OCI-M2 (cell line): ENCODE measurements at regions not wholly inside any gene's neighbourhood (a gene's known extent, or its start where the extent isn't known, plus 50 kb on each side); places are given as distances from the start of the nearest gene placed in this dataset.
"Not testable (repeated sequence)": the region's sequence is repeated elsewhere in the genome, so short reads cannot be mapped to it uniquely, and the experiment has no call there.

Experiments
- DNase-seq: peaks from one replicate; lab custom pipeline; 2025; ENCODE audit not compliant: unreplicated experiment; lab: John Stamatoyannopoulos, UW

- DNase-seq, result no peak
Measured at GRCh38 chr13:107827840-107828549, 387.3 kb downstream of the LIG4 start.

DNA sequence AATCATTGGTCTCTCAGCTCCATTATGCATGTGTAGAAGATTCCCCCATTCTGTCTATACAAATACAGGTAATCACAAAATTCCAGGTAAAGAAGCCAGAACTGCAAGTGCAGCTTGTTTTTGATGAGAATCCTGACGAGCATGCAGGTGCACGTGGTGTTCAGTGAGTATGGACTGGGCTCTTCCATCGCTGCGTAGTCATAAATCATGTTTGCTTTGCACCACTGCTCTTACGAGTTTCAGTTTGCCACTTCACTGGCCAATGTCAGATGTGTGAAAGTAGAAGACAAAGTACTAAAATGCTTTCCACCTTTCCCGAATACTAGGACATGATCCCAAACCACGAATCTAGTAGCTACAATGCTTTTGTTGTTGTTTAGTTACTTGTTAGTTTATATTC is 390.7 kb downstream of the LIG4 start:
- no peak for DNase-seq

DNA sequence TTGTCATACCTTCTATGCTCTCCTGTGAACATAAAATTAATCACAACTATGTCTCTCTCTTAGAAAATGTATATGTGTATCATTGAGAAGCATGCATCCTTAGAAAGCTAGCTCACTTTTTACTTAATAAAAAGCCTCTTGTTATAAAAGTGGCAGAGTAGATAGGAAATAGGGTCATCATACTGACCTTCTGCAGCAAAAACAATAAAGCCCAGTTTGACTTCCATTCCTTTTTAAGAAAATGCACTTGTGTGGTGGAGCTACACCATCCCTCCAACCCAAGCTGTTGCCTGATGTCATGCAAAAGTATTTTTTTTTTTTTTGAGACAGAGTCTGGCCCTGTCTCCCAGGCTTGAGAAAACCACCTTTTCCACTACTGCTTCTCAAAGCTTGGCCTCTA is 393.3 kb downstream of the LIG4 start:
- DNase-seq, result no peak

DNA sequence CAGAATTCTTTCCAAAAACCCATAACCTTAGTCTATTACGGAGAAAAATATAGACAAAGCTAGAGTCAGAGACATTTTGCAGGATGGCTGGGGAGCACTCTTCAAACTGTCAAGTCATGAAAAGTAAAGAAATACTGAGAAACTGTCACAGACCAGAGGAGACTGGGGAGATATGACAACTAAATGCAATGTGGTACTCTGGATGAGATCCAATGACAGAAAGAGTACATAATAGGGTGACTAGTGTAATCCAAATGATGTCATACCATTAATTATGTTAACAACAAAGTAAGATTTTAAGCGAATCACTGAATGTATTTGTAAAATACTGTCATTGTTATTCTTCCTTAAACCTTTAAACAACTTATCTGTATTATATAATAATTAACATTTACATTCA is 393.8 kb downstream of the LIG4 start:
- no peak for DNase-seq

DNA sequence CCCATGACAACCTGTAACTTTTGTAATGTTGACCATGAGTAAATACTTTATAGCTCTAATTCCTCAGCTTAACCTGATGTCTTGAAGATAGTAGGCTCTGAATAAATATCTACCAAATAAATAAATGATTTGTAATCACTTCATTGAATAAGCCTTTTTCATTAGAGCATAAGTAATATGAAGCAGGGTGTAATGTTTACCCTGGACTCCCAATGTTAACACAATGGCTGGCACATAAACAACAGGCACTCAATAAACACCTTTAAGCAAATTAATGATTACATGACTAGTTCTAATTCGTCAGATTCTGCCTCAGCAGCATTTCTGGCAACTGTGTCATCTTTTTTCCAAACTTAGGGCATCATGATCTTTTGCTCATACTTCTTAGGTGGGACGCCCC is 396.3 kb downstream of the LIG4 start:
- no peak for DNase-seq

DNA sequence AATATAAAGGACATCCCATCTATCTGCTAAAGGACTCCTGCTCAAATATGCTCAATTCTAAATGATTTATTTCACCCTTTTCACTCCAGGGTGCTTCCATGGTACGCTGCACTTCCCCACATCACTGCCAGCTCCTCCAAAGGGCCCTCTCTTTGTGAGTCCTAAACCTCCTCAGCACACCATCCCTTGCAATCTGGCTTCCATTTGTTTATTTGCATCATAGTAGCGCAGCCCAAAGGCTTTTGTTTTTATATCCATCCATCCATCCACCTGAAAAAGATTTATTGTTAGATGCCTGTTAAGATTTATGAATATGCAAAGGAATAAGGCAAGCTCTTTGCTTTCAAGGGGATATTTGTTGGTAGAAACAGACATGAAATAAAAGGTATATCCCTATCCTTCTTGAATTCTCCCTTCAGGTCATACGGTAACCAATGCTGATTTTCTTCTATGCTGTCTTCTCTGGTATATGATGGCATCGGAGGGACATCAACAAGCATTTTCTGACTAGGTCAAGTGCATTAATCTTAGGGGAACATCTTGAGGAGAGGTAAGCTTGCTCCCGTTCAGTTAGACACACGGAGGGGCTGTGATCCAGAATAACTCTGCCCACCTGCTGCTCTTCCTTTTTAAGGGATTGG is 397.6 kb downstream of the LIG4 start:
- no peak for DNase-seq

GRCh38 chr13:107812014-107812412 is 403.3 kb downstream of the LIG4 start:
- no peak for DNase-seq

DNA sequence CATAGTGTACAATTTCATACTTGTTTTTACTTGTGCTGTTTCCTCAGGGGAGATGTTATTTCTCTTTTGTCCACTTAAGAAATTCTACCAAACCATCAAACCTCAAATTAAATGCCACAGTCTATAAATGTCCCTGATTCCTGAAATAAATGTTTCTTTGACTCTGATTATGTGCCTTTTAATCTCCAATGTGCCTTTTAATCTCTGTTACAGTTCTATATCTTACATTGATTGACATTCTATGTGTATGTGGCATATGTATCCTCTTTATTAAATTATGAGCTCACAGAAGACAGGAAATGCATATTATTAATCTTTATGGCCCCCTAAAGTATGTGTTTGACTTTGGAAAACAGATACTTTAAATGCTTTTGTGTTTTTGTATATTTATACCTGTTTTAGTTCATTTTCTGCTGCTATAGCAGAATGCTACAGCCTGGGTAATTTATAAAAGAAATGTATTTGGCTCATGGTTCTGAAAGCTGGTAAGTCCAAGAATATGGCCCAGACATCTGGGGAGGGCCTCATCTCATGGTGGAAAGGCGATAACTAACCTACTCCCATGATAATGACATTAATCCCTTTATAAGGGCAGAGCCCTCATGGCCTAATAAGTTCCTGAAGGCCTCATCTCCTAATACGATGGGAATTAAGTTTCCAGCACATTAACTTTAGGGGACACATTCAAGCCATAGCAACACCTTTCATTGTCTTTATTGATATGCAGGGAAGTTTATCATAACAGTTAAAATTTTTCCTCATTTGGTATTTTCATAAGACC is 403.9 kb downstream of the LIG4 start:
- no peak for DNase-seq

DNA sequence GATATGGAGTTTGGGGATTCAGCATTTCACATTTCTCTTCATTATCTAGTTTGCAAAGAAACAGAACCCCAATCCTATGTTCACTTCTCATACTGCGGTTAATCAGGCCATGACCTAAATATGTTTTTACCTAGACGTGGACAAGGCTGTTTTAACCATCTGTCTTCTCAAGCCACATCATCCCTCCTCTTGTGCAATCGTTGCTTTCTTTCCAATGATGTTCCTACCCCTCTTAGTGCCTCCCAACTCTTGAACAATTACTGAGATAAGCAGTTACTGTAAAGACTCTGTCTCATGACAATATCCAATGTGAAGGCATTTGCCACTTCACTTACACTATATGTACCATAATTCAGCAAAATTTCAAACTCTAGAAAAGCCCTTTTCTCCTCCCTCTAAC is 406.2 kb downstream of the LIG4 start:
- DNase-seq, result no peak

DNA sequence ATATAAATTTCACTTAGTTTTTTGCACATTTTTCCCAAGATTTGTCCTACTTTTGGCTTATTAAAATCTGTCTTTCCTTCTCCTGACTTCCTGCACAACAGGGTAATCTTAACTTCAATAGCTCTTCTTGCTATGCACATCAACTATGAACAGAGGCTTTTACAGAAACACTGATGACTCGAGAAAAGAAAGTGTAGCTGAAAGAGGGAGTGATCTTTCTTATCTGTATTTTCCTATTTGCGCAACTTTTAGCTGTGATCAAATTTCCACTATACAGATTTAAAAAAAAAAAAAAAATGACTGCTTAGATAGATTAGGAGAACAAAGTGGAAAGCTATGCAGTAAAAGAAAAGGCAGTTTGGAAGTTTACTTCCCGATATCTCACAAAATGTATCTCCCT is 406.9 kb downstream of the LIG4 start:
- DNase-seq, result no peak

GRCh38 chr13:107807306-107808073 is 407.8 kb downstream of the LIG4 start:
- no peak for DNase-seq

DNA sequence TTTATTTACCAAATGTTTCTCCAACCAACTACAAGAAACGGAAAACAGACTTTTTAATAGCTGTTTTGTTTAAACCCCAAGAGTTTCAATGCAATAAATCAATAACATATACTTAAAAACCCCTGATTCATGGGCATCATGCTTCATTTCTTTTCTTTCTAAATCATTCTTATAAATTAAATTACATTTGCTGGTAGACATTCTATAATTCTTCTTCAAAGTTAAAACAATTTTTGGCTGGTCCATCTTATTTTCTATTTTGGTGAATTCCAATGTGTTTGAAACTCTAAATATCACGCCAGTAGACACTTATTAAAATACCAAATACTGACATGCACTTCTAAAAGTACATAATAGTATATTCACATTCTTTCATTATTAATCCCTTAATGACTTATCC is 408.6 kb downstream of the LIG4 start:
- DNase-seq, result no peak

DNA sequence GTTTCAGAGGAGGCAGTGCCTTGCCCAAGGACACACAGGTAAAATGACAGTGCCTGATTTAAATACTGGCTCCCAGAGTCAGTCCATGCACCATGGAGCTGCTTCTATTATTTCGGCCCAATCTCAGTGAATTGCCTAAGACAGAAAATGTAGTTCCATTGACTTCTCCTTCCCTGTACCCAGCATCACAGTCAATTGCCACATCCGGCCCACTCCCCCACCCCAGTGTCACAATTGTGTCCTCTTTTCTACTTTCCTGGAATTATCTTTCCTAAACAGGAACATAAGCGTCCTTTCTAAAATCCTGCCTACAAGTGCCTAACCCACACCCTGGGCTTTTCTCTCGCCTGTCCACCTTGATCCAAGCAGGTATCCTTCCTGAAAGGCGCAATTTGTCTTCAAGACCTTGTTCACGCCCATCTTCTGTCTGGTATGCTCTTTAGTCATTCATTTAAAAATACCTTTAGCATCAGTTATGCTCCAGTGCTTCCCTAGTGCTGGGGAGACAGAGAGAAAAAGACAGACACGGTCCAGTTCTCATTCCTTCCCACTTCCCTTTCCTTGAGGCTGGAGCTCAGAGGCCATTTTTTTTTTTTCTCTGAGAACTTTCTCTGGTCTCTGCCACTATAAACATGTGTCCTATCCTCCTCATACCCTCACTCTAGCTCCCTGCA is 411.4 kb downstream of the LIG4 start:
- DNase-seq, result no peak

DNA sequence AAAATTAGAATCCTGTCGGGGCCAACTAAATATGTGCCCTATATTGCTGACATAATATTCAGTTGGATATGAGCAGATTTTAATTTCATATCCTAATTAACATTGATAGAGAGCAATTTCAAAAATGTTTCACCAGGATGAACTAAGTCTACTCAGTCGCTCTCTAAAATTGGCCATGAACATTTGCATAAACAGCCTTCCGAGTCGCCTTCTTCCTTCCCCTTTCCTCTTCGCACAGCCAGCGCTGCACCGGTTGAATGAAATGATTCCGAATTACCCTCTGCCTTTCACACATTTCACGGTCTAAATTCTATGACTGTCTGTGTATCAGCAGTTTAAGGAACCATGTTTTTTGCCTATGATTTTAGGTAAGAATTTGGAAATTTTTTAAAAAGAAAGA is 413.7 kb downstream of the LIG4 start:
- DNase-seq, result no peak

- no peak for DNase-seq
Measured at GRCh38 chr13:107799001-107799400, 416.3 kb downstream of the LIG4 start.

- DNase-seq, result no peak
Measured at GRCh38 chr13:107790397-107790796, 424.9 kb downstream of the LIG4 start.

DNA sequence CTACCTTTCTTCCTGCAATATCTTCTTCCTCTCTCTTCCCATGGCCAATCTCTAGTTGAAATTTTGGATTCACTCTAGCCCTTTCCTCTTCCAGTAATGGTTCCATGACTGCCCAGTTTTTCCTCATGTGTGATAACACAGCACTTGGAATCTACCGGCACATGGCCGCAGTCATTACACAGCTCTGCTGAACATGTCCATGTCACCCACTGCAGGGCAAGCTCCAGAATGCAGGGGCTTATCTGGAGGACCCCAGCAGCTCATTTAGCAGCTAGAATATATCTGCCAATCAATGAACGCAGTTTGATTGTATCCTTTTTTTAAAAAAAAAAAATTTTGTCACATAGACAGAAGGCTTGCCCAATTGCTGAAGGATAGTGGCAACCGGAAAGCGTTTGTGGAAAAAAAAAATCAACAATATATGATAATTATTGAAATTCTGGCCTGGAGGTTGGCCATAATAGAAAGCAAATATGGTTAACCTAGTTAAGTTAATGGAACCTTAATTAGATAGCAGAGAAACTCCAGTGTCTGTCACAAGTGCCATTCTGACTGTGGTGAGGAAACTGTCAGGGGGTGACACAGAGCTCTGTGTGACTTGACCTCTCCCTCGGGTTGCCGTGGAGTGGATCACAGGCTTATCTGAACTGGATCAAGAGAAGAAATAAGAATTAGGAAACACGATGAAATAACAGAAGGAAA is 426.7 kb downstream of the LIG4 start:
- DNase-seq, result no peak

GRCh38 chr13:107782646-107783045 is 432.7 kb downstream of the LIG4 start:
- DNase-seq, result not testable (repeated sequence)

DNA sequence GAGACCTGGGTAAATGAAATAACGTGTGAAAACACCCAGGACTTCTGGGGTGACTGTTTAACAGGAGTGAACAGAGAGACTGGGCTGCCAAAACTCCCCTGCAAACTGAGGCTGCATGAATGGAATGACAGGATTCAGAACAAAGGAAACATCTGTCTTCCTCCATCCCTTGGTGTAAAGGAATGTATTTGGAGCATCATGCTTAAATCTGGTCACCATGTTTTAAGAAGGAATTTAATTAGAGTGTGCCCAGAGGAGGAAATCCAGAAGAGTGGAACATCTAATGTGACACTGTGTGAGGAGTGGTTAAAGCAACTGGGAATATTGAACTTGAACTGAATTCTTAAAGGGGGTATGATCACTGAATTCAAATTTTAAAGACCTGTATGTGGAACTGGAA is 437.2 kb downstream of the LIG4 start:
- no peak for DNase-seq

- no peak for DNase-seq
Measured at GRCh38 chr13:107770541-107770940, 444.8 kb downstream of the LIG4 start.
